Astrocyte of the spinal cord (primary cell): ENCODE measurements at regions not wholly inside any gene's neighbourhood (a gene's known extent, or its start where the extent isn't known, plus 50 kb on each side); places are given as distances from the start of the nearest gene placed in this dataset.
"Not testable (repeated sequence)": the region's sequence is repeated elsewhere in the genome, so short reads cannot be mapped to it uniquely, and the experiment has no call there.

Experiments used
- DNase-seq: peaks from one replicate; pipeline ENCODE4 v3.0.0; 2011; ENCODE audit warnings: low read depth, low spot score
- H3K4me3 ChIP-seq: 2 replicates; pipeline ENCODE4 v1.5.1; 2011; ENCODE audit warnings: low read depth, mild to moderate bottlenecking, low read length, moderate library complexity
- in situ Hi-C: cut with HindIII; loops from 2 replicates; pipeline ENCODE4 v1.10.0; 2017; ENCODE audit warnings: low sequenced_read_pairs
- TF ChIP-seq, protein P1 (sequence below): IDR thresholded peaks from 2 replicates; pipeline ENCODE4 v1.5.1; 2012; ENCODE audit warnings: low read depth, mild to moderate bottlenecking, low read length, inconsistent platforms

GRCh38 chr18:72999971-73000607 is 132.3 kb upstream of the NETO1 start:
- in situ Hi-C loops, result no loop called here
- no peak overlapping the region for H3K4me3 ChIP-seq
- TF ChIP-seq, protein P1, sequence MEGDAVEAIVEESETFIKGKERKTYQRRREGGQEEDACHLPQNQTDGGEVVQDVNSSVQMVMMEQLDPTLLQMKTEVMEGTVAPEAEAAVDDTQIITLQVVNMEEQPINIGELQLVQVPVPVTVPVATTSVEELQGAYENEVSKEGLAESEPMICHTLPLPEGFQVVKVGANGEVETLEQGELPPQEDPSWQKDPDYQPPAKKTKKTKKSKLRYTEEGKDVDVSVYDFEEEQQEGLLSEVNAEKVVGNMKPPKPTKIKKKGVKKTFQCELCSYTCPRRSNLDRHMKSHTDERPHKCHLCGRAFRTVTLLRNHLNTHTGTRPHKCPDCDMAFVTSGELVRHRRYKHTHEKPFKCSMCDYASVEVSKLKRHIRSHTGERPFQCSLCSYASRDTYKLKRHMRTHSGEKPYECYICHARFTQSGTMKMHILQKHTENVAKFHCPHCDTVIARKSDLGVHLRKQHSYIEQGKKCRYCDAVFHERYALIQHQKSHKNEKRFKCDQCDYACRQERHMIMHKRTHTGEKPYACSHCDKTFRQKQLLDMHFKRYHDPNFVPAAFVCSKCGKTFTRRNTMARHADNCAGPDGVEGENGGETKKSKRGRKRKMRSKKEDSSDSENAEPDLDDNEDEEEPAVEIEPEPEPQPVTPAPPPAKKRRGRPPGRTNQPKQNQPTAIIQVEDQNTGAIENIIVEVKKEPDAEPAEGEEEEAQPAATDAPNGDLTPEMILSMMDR, result no peak
- DNase-seq, result no peak

DNA sequence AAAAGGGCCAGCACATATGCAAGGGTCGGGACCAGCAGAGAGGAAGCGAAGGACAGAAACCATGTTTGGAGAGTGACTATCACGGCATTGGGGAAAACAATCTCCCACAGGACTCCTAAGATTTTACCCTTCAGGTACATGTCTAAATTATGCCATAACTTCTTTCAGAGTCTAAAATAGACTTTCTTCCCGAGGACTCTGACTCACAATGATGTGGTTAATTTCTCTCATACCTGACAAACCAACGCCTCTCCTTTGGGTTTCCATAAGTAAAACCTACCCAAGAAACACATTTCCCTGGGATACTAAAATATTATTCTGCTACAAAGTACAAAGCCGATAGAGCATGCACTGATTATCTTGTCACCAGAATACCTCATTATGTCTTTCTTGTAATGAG is 127.8 kb upstream of the NETO1 start:
- in situ Hi-C loops, result no loop called here
- TF ChIP-seq, protein P1, result no peak

GRCh38 chr18:72993250-72993649 is 125.5 kb upstream of the NETO1 start:
- in situ Hi-C loops, result no loop called here
- DNase-seq, result no peak
- no peak overlapping the region for H3K4me3 ChIP-seq
- TF ChIP-seq, protein P1, result no peak

More for the DNA sequence above, 127.8 kb upstream of the NETO1 start:
- peak; percentile 29 for DNase-seq
- no peak overlapping the region for H3K4me3 ChIP-seq

GRCh38 chr18:72991379-72991778 is 123.6 kb upstream of the NETO1 start:
- TF ChIP-seq, protein P1, result no peak
- in situ Hi-C loops, result no loop called here
- no peak for DNase-seq
- H3K4me3 ChIP-seq, result no peak overlapping the region

- in situ Hi-C loops, H3K4me3 ChIP-seq, DNase-seq: not testable (repeated sequence)
Measured at GRCh38 chr18:72987570-72987969, 119.8 kb upstream of the NETO1 start.

DNA sequence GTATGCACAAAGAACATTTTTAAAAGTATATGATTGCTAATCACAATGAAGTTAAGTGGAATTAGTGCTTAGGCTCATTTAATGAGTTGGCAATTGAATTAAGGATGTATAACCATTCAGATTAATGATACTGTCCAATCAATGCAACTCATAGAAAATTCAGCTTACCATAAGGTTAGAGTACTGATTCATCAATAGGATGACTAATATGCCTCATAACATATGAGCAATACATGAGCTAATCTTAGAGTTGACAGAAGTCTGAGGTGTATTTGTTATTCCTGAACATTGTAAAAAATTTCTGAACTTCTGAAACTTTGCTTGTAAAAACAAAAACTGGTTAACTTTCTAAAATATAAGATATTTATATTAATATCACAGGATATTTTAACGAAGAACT is 118.3 kb upstream of the NETO1 start:
- TF ChIP-seq, protein P1, result no peak
- DNase-seq, result peak; percentile 13
- no peak overlapping the region for H3K4me3 ChIP-seq
- in situ Hi-C loops, result no loop called here

DNA sequence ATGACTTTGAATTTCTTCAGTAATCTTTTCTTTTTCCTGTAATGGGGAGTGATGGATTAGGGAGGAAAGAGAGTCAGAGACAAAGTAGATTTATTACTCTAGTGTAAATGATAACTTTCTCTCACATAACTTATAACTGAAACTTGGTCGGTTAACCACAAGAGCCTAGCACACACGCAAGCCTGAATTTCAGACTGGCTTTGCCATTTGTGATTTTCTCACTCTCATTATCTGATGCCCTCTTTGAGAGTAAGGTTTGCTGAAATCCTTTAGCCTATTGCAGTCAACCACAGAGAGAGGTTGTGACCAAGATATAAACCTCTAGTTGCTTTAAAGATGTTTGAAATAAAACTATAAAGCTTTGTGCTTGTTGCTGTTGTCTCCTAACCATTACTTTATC is 117.9 kb upstream of the NETO1 start:
- H3K4me3 ChIP-seq, result no peak overlapping the region
- TF ChIP-seq, protein P1, result no peak
- in situ Hi-C loops, result no loop called here
- no peak for DNase-seq
